Panc1 (cell line): ENCODE measurements at regions not wholly inside any gene's neighbourhood (a gene's known extent, or its start where the extent isn't known, plus 50 kb on each side); places are given as distances from the start of the nearest gene placed in this dataset.

Source experiments
- ATAC-seq: fragments of 200-7000 bp; cut with Tn5 transposase; 2 replicates; pipeline ENCODE4 v1.9.1; 2020; ENCODE audit warnings: mild to moderate bottlenecking, moderate library complexity
- BruUV-seq: library from RNA; stranded (reverse); fragments of 400-500 nt; replicated peaks from 2 replicates; lab custom pipeline; 2021; lab: Mats Ljungman, UMichigan
- CTCF ChIA-PET: fragments of 300-600 bp; sonication (Branson Sonifier 250); formaldehyde crosslinking; loops from one replicate; lab custom pipeline; 2022; ENCODE audit warnings: antibody characterized with exemption; lab: Charles Lee
- POLR2A ChIA-PET: fragments of 300-600 bp; sonication (Branson Sonifier 250); formaldehyde crosslinking; loops from one replicate; lab custom pipeline; 2022; ENCODE audit warnings: antibody characterized with exemption; lab: Charles Lee
- DNase-seq: peaks from one replicate; pipeline ENCODE4 v3.0.0-alpha.2; 2010; ENCODE audit warnings: low read depth, low spot score
- H3K27ac ChIP-seq: 2 replicates; pipeline ENCODE4 v1.5.1; 2011; ENCODE audit warnings: mild to moderate bottlenecking, low read length, inconsistent platforms
- H3K27me3 ChIP-seq: fragments of 200-500 bp; sonication (Bioruptor generic); 2 replicates; pipeline ENCODE4 v1.6.0; 2014; ENCODE audit warnings: low read length, inconsistent platforms; ENCODE audit not compliant: control insufficient read depth, insufficient read depth
- H3K36me3 ChIP-seq: fragments of 200-500 bp; sonication (Bioruptor generic); 2 replicates; pipeline ENCODE4 v1.5.1; 2014; ENCODE audit warnings: inconsistent platforms, mild to moderate bottlenecking, low read length, moderate library complexity; ENCODE audit not compliant: control insufficient read depth, insufficient read depth
- H3K4me1 ChIP-seq: 2 replicates; pipeline ENCODE4 v1.5.1; 2011; ENCODE audit warnings: inconsistent platforms, mild to moderate bottlenecking, low read length, moderate library complexity; ENCODE audit not compliant: control insufficient read depth, insufficient read depth
- H3K4me3 ChIP-seq, 2 experiments: 2 replicates each; pipeline ENCODE4 v1.5.1; 2011 to 2012; ENCODE audit warnings: low read depth in 2 of 2, low read length in 2 of 2, mild to moderate bottlenecking in 2 of 2, inconsistent platforms in 1 of 2, moderate library complexity in 1 of 2
- H3K9me3 ChIP-seq: fragments of 200-500 bp; sonication (Bioruptor generic); 2 replicates; pipeline ENCODE4 v1.5.1; 2014; ENCODE audit warnings: low read depth, mild to moderate bottlenecking, inconsistent platforms, low read length, moderate library complexity; ENCODE audit not compliant: control insufficient read depth, insufficient read depth
- POLR2AphosphoS5 ChIP-seq: IDR thresholded peaks from 2 replicates; pipeline ENCODE4 v1.6.1; 2012; ENCODE audit warnings: mild to moderate bottlenecking, low read depth, low read length, moderate library complexity
- SIN3A ChIP-seq: IDR thresholded peaks from 2 replicates; pipeline ENCODE4 v1.6.1; 2012; ENCODE audit warnings: low read depth, mild to moderate bottlenecking, low read length, moderate library complexity, borderline replicate concordance; ENCODE audit not compliant: insufficient read depth
- TCF7L2 ChIP-seq: IDR thresholded peaks from 2 replicates; pipeline ENCODE4 v1.6.1; 2011; ENCODE audit warnings: mild to moderate bottlenecking, low read depth, low read length, inconsistent platforms
- in situ Hi-C: cut with HindIII; loops from 2 replicates; pipeline ENCODE4 v1.10.0; 2016; ENCODE audit warnings: low sequenced_read_pairs, low pct_unique_long_range_greater_than_20kb
- intact Hi-C: fragments of 100-400 bp; cut with micrococcal nuclease; formaldehyde crosslinking; loops from one replicate; pipeline ENCODE4 v1.10.0; 2022; ENCODE audit not compliant: unreplicated experiment
- TF ChIP-seq, protein P1 (sequence below), 2 experiments: IDR thresholded peaks; 2 replicates each; pipeline ENCODE4 v1.6.1; 2011 to 2012; ENCODE audit warnings: low read depth in 2 of 2, control low read depth in 1 of 2, low read length in 1 of 2, mild to moderate bottlenecking in 1 of 2, moderate library complexity in 1 of 2; ENCODE audit not compliant: insufficient read depth in 1 of 2
- TF ChIP-seq, protein P2 (sequence below): fragments of 450-650 bp; IDR thresholded peaks from 2 replicates; pipeline ENCODE4 v1.5.1; 2017; ENCODE audit warnings: mild to moderate bottlenecking

DNA sequence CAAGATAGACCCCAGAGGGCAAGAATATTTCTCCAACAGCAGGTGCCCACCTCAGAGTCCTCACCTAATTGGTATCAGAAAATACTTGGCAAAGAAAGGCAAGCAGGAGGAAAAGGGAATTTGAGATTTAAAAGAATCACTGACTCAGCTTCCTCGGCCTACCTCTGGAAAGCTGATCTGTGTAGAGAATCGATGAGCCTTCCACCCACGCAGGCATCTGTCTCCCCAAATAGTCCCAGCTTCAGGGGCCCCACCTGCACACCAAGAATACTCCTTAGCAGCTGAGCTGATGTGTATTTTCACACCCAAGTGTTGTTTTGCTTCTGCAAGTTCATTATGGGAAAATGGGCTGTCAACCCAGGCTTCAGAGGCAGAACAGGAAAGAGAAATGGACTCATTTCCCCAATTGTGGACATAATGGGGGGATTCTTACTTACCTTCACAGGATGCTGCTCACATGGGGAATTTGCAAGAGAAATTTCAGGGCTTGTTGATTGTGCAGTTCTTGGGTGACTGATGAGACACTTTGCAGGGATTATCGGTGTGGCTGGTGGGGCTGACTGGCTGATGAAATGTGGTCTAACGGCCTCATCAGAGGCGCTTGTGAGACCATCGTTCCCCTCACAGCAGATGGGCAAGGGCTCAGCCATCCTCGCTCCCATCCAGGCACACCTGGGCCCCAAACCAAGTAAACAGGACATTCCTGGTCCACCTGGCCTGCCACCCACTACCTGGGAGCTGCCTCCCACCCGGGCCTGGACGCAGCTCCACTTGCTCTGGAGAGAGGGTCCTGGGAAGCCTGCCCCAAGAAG is 436.3 kb downstream of the PTPRU start:
- POLR2A ChIA-PET: no interaction called here
- H3K9me3 ChIP-seq: no peaks in the 10 kb centered on the region
- H3K4me1 ChIP-seq: no peaks in the 10 kb centered on the region
- TF ChIP-seq, protein P1, sequence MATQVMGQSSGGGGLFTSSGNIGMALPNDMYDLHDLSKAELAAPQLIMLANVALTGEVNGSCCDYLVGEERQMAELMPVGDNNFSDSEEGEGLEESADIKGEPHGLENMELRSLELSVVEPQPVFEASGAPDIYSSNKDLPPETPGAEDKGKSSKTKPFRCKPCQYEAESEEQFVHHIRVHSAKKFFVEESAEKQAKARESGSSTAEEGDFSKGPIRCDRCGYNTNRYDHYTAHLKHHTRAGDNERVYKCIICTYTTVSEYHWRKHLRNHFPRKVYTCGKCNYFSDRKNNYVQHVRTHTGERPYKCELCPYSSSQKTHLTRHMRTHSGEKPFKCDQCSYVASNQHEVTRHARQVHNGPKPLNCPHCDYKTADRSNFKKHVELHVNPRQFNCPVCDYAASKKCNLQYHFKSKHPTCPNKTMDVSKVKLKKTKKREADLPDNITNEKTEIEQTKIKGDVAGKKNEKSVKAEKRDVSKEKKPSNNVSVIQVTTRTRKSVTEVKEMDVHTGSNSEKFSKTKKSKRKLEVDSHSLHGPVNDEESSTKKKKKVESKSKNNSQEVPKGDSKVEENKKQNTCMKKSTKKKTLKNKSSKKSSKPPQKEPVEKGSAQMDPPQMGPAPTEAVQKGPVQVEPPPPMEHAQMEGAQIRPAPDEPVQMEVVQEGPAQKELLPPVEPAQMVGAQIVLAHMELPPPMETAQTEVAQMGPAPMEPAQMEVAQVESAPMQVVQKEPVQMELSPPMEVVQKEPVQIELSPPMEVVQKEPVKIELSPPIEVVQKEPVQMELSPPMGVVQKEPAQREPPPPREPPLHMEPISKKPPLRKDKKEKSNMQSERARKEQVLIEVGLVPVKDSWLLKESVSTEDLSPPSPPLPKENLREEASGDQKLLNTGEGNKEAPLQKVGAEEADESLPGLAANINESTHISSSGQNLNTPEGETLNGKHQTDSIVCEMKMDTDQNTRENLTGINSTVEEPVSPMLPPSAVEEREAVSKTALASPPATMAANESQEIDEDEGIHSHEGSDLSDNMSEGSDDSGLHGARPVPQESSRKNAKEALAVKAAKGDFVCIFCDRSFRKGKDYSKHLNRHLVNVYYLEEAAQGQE (IDR thresholded peaks at IDR 0.05; ENCODE audit: insufficient read depth in 1 of 2, low read depth in 2 of 2, low read length in 1 of 2): no peak
- TF ChIP-seq, protein P2, sequence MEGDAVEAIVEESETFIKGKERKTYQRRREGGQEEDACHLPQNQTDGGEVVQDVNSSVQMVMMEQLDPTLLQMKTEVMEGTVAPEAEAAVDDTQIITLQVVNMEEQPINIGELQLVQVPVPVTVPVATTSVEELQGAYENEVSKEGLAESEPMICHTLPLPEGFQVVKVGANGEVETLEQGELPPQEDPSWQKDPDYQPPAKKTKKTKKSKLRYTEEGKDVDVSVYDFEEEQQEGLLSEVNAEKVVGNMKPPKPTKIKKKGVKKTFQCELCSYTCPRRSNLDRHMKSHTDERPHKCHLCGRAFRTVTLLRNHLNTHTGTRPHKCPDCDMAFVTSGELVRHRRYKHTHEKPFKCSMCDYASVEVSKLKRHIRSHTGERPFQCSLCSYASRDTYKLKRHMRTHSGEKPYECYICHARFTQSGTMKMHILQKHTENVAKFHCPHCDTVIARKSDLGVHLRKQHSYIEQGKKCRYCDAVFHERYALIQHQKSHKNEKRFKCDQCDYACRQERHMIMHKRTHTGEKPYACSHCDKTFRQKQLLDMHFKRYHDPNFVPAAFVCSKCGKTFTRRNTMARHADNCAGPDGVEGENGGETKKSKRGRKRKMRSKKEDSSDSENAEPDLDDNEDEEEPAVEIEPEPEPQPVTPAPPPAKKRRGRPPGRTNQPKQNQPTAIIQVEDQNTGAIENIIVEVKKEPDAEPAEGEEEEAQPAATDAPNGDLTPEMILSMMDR: no peak
- TF ChIP-seq POLR2AphosphoS5 (no peak), SIN3A (no peak)
- CTCF ChIA-PET: no interaction called here
- peaks cover 5% of the 10 kb centered on the region for H3K27me3 ChIP-seq
- H3K4me3 ChIP-seq: no peak overlapping the region
- no peaks in the 10 kb centered on the region for H3K36me3 ChIP-seq
- in situ Hi-C loops: no loop called here
- intact Hi-C loops: no loop called here
- DNase-seq (no peak), ATAC-seq (no peak)
- H3K27ac ChIP-seq: no peak overlapping the region
- BruUV-seq: no TSS peak

DNA sequence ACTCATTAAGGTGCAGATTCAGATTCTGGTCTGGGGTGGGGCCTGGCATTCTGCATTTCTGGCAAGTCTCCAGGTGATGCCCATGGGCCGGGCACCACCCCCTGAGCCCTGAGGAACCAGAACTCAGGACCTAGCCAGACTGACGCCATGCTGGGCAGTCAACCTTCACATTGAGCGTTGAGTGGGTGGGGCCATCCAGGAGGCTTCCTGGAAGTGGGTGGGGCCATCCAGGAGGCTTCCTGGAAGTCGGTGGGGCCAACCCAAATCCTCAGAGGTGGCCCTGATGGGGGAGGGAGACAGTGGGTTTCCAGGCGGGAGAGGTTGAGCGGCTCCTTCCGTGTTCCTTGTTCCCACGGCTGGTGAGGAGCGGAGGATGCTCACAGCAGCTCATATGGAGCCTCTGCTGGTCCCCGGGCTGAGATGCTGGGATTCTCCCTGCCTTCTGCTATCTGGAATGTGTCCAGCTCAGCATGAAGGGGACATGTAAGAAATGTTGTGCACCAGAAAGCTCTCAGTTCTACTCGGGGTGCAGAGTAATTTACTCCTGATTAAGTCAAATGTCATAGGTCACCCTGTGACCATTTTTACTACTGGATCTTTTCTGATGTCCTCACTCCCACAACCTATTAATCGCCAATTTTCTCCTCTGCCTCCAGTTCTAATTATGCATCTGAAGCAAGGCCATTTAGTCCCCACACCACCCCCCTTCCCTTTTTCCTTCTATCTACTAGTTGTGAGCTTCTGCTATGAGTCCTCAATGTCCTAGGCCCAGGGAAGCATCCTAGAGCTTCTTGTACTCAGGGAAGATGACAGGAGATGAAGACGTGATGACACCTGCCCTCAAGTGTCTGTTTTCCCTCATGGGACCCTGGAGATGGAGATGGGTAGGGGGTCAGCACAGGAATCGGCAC is 435.4 kb downstream of the PTPRU start:
- Histone ChIP-seq H3K36me3 (no peaks in the 10 kb centered on the region), H3K27ac (no peak overlapping the region), H3K9me3 (no peaks in the 10 kb centered on the region), H3K4me1 (no peaks in the 10 kb centered on the region), H3K4me3 (no peak overlapping the region), H3K27me3 (peaks cover 9% of the 10 kb centered on the region)
- ChIA-PET CTCF (interaction anchor here (0.6 kb wide), 1 partner anchor 8 kb away, joined by 3 read pairs; no protein-coding TSS in a partner anchor), POLR2A (no interaction called here)
- in situ Hi-C loops: no loop called here
- TF ChIP-seq TCF7L2 (no peak), POLR2AphosphoS5 (no peak), SIN3A (no peak)
- TF ChIP-seq, protein P1 (IDR thresholded peaks at IDR 0.05; ENCODE audit: insufficient read depth in 1 of 2, low read depth in 2 of 2, low read length in 1 of 2): no peak
- TF ChIP-seq, protein P2: no peak
- no peak for ATAC-seq
- DNase-seq: no peak
- intact Hi-C loops: no loop called here
- BruUV-seq: no TSS peak
